SH-SY5Y (cell line): ENCODE measurements at regions not wholly inside any gene's neighbourhood (a gene's known extent, or its start where the extent isn't known, plus 50 kb on each side); places are given as distances from the start of the nearest gene placed in this dataset.

ENCODE experiments used
- GATA2 ChIP-seq: IDR thresholded peaks from 2 replicates; pipeline ENCODE4 v1.6.1; 2011; ENCODE audit warnings: mild to moderate bottlenecking, low read depth, low read length
- GATA3 ChIP-seq: IDR thresholded peaks from 2 replicates; pipeline ENCODE4 v1.6.1; 2011; ENCODE audit warnings: low read depth, mild to moderate bottlenecking, low read length, moderate library complexity

DNA sequence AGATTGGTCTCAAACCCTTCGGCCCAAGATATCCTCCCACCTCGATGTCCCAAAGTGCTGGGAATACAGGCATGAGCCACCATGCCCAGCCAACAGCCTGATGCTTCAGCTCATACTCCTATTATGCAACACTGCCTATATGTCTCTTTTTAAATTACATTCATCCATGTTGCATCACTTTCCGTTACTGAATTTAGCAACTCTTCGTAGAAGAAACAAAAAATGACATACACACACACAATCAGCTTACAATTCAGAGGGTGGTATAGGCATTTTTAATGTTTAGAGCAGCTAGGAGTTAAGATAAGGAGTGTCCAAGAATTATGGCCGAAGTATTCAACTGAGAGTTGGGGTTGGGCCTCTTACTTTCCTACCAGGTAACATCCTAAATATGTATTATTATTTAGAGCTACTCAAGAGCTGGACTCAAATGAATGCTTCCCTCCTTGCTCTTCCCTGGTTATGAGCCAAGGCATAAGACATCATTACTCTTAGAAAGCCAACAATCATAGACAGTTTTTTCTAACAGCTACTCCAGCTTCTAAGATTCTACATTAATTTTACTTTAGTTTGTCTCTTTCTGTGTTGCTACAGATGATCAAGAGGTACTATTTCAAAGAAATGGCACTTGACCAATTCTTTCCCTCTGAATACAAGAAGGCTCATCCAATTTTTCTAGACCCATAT lies 62.0 kb upstream of the BMP5 start:
- no peak for TF ChIP-seq GATA2
- TF ChIP-seq GATA3, result no peak

DNA sequence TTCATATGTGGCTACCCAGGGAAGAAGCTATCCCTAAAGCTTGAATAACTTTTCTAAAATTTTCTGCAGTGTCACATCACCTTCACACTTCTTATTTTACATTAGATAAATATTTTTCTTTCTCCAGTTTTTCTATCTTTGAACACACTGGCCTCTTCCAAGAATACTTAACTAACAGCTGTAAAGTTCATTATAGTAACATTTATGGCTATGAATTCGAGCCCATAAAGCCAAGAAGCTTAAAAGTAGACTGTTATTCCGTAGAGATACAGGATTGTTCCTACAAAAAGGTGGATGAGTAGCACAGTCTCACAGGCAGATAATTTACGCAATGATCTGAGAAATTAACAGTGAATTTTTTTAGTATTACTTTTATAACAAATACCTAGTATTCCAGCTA lies 55.7 kb upstream of the BMP5 start:
- TF ChIP-seq GATA2, result no peak
- TF ChIP-seq GATA3, result no peak

DNA sequence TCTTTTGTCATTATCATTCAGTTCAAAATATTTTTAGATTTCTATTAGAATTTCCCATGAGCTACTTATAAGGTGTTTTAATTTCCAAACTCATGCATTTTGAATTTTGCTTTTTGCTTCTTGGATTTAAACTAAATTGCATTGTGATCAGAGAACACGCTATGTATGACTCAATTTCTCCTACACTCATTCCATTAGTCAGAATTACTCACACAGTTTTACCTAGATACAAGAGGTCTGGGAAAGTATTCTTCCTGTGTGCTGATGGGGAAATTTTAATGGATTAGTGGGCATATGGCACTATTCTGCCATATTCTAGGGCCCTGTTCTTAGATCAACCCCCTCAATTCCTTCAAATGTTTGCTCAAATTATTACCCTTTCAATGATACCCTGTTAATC lies 49.9 kb upstream of the BMP5 start:
- TF ChIP-seq GATA3 (no peak), GATA2 (no peak)
